ENCODE measurements at regions not wholly inside any gene's neighbourhood (a gene's known extent, or its start where the extent isn't known, plus 50 kb on each side); places are given as distances from the start of the nearest gene placed in this dataset.

DNA sequence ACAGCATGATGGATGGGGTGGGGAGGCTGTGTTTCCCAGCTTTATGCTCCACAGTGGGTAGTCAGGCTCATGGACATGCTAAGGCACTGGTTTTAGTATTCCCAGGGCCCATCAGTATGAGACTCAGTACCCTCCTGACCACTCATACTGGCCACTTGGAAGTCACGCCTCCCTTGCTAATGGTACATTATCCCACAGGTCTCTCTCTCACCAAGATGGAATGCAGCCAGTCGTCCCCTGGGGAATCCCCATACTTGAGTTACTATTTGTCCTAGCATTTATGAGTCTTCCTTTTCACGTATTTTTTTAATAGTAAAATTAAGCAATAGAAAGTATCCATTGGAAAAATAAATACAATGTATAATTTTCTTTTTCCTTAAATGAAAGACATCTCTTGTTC, 80.6 kb upstream of the TBX20 start:
- peak; percentile 6 for DNase-seq (ENCODE audit: low read depth)

GRCh38 chr7:35333265-35333664, 79.4 kb upstream of the TBX20 start:
- DNase-seq (ENCODE audit: low read depth): no peak

- DNase-seq (ENCODE audit: low read depth): no peak
These were observed 78.1 kb upstream of the TBX20 start for GRCh38 chr7:35331730-35332678.

DNA sequence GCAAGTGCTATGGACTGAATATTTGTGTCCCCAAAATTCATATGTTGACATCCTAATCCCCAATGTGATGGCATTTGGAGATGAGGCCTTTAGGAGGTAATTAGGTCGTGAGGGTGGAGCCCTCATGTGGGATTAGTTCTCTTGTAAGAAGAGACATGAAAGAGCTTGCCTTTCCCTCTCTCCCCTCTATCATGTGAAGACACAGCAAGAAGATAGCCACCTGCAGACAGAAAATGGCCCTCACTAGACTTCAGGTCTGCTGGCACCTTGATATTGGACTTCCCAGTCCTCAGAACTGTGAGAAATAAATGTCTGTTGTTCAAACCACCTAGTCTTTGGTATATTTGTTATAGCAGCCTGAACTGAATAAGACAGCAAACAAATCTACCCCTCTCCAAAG, 75.1 kb upstream of the TBX20 start:
- no peak for DNase-seq (ENCODE audit: low read depth)

DNA sequence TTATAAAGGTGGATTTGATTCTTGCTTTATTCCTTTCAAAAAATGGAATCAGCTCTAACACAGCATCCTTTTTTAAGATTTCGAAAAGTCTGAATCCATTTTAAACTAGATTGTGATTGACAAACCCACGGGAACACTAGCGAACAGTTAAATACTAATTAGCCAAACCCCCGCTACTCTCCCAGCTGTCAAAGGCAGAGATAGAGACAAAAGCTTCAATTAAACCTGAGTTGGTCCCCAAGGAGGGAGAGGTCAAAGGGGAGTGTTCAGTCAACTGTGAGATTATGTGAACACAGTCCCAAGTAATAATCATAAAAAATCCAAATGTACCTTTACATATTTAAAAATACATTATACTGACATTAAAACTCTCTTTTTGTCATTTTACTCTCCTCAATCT, 65.7 kb upstream of the TBX20 start:
- DNase-seq (ENCODE audit: low read depth): no peak

- DNase-seq (ENCODE audit: low read depth): no peak
These were observed 62.6 kb upstream of the TBX20 start for GRCh38 chr7:35316549-35316948.

DNA sequence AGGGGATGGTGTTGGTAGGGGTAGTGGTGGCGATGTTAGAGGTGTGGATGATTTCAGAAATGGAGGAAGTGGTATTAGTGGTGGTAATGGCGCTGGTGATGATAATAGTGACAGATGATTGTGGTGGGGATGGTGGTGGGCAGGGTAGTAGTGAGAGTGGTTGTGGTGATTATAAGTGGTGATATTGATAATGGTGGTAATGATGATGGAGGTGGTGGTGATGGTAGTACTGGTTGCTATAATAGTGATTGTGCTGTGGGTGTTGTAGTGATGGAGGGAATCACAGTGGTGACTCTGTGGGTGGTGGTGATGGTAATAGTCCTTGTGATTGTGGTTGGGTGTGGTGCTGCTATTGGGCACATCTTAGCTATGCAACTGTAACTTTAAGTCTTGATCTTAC, 61.6 kb upstream of the TBX20 start:
- no peak for DNase-seq (ENCODE audit: low read depth)

DNA sequence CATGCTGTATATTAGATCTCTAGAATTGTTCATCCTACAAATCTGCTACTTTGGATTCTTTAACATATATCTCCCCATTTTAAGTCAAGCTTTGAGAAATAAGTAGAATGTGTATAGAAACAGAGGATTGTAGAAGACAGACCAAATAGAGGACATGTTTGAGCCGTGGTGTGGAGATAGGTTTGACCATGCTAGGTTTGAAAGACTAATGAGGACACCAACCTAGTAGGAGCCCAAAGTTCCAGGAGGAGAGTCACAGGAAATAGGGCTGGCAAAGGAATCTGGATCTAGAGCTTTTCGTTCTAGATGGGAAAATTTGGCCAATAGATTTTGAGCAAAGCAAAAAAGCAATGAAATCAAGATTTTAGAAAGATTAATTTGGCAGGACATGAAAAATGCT, 60.5 kb upstream of the TBX20 start:
- no peak for DNase-seq (ENCODE audit: low read depth)

GRCh38 chr7:35313575-35313974, 59.7 kb upstream of the TBX20 start:
- DNase-seq (ENCODE audit: low read depth): no peak

Measured in EH (cell line).